ENCODE measurements at regions not wholly inside any gene's neighbourhood (a gene's known extent, or its start where the extent isn't known, plus 50 kb on each side); places are given as distances from the start of the nearest gene placed in this dataset.

DNA sequence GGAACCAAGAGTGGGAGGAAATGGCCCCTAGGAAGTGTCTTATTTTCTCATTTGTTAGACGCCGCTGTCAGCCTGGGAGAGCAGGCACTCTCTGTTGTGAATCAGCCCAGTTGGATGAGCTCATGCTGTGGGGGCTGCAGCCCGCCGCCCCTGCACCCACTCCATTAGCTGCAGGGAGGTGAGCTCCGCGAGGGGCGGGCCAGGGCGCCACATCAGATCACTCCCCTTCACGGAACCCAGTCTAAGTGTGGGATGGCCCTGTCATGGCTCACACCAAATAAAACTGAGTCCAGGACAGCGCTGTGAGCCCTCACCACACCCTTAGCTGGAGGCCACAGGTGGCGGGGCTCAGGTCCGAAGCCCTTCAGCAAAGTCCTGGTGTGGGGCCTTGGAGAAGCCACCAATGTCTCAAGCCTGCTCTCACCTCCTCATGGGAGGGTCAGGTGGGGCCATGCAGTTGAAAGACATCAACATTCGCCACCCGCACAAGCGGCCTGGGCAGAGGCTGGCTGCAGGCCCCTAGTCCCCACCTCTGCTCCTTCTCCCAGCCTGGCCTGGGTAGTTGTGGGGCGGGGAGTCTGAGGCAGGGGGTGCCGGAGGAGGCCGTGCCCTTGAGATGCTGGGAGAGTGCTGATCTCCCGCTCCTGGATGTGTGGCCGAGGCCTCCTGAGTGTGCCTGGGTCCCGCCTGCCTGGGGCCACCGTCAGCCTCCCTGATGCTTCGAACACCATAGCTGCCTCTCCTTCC lies 66.2 kb upstream of the SLCO4A1 start:
- TF ChIP-seq CTCF (IDR thresholded peaks at IDR 0.05; ENCODE audit: low read length) (no peak), EZH2 (optimal IDR thresholded peaks at IDR 0.05; ENCODE audit: low read depth, low read length) (no peak), EZH2phosphoT487 (IDR thresholded peaks at IDR 0.05; ENCODE audit: low read length) (no peak)
